Muscle of arm (tissue), 1 donor: ENCODE measurements at regions not wholly inside any gene's neighbourhood (a gene's known extent, or its start where the extent isn't known, plus 50 kb on each side); places are given as distances from the start of the nearest gene placed in this dataset.

ENCODE experiments used
- DNase-seq: peaks from one replicate; pipeline ENCODE4 v3.0.0-alpha.2; 2013

DNA sequence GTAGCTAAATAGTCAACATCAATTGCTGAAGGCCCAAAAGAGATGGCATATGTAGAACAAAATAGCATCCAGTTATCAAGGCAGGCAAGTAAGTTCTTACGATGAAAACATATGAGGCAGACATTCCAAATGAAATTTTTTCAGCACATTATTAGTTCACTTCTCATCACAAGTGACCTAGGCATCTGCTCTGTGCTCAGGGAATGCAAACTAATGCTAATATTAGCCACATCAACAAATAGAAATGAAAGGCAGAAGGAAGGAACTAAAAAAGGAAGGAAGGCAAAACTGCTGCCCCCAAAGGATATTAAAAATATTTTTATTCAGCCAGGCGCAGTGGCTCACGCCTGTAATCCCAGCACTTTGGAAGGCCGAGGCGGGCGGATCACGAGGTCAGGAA, 51.2 kb upstream of the ROCK1 start:
- no peak for DNase-seq

DNA sequence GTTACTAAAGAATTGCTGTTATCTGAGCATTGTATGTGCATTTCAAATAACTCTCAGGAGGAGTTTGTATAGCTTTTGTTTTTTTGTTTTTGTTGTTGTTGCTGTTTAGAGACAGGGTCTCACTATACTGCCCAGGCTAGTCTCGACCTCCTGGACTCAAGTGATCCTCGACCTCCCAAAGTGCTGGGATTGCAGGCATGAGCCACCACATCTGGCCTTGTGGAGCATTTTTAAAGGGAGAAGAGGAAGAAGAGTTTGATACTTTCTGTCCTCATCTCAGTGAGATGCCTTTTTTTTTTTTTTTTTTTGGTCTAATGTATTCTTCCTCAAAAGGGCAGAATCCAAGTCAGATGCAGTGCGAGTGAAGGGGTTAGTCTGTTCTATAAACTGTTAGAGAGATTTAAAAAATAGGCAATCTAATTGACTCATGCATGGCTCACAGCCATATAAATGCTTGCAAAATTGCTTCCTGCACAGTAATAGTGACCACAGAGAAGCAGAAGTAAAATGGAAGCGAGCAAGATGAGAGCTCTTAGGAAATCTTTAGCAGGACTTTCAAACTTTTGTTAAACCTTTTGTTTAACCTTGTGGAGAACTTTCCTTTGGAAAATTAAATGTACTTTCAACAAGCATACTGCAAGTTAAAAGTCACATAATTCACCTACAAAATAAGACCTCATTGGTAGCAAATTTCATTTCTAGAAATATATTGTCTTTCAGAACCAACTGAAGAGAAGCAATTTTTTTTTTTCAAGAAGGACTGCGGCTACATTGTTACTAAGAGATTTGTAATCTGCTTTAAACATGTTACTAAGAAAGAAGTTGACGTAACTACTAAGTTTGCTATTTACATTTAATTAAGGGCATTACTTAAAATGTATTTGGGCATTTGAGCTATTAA, 52.3 kb upstream of the ROCK1 start:
- DNase-seq: peak; percentile 25

DNA sequence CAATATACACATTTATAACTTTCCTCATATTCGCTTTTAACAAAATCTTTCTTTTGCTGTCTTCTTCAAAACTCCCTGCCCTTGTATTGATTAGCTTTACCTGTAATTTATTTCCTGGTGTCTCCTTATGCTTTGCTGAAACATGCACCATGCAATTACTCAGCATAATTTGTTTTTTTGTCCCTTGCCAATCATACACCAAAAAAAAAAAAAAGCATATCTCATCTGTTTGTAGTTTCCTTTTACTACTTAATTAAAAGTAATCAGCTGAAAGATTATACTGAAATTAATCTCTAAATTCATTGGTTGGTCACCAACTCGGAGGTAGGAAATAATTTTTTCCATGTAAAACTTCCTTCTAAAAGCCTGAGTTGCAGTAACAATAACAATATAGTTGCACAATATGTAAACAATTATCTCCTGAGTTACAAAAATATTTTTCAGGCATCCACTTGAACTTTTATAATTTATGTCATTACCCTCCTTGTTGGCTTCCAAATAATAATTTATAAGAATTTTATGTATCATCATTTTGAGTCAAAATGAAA, 53.0 kb upstream of the ROCK1 start:
- no peak for DNase-seq

- DNase-seq: no peak
These were observed 56.2 kb upstream of the ROCK1 start for GRCh38 chr18:21167641-21168377.

DNA sequence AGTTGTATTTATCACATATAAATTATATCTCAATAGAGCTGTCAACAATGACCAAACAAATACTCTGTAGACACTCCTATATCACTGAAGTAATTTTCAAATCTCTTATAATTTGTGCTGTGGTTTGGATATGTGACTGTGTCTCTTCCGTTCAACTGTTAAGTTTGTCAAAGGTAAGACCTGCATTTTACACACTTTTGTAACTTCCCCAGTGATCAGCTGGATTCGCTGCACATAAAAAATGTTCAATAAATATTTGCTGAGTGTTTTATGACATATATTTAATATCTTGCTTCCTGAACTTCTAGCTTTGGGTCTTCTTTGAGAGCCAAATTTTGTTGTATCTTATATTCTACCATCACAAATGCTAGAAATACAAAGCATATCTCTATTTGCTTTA, 57.3 kb upstream of the ROCK1 start:
- no peak for DNase-seq

- DNase-seq: no peak
These were observed 64.2 kb upstream of the GREB1L start for GRCh38 chr18:21177822-21178221.

GRCh38 chr18:21179590-21180220, 62.3 kb upstream of the GREB1L start:
- peak; percentile 67 for DNase-seq

DNA sequence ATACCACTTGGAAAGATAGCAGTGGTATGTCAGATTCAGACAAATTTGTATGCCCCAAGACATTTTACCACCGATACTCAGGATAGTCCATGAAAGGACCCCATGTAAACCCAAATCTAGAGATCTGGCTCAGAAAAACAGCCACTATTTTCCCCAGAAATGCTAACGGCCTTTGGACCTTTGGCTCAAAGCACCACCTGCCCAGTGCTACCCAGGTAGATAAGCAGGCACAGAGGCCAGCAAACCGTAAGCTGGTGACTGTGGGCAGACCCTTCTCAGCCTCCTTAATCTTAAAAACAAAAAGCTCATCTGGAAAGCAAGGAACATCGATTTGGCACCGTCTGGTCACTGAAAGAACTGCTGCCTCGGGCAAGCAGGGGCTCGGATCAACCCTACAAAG, 61.4 kb upstream of the GREB1L start:
- no peak for DNase-seq

DNA sequence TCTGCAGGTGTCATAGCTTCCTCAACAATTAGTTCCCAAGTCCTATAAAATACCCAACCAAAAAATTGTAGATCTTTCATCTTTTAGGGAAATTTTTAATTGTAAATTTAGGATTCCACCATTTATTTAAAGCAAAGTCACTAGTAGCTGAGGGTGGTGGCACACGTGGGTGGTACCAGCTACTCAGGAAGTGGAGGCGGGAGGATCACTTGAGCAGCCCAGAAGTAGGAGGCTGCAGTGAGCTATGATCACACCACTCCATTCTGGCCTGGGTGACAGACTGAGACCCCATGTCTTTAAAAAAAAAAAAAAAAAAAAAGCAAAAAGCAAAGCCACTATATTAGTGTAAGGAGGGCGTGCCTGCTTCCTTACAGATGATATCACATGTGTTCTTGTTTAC, 60.3 kb upstream of the GREB1L start:
- no peak for DNase-seq

DNA sequence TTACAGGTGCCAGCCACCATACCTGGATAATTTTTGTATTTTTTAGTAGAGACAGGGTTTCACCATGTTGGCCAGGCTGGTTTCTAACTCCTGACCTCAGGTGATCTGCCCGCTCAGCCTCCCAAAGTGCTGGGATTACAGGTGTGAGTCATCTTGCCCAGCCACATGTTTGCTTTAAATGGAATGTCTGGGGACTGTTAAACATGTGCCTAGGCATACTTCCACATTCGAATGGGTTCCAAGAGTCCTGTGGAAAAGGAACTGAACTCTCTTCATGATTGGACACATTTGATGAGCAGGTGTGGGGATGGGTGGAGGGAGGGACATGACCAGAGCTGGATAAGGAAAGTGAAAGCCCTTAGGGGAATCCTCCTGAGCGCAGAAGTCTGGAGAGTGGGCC, 58.4 kb upstream of the GREB1L start:
- no peak for DNase-seq

DNA sequence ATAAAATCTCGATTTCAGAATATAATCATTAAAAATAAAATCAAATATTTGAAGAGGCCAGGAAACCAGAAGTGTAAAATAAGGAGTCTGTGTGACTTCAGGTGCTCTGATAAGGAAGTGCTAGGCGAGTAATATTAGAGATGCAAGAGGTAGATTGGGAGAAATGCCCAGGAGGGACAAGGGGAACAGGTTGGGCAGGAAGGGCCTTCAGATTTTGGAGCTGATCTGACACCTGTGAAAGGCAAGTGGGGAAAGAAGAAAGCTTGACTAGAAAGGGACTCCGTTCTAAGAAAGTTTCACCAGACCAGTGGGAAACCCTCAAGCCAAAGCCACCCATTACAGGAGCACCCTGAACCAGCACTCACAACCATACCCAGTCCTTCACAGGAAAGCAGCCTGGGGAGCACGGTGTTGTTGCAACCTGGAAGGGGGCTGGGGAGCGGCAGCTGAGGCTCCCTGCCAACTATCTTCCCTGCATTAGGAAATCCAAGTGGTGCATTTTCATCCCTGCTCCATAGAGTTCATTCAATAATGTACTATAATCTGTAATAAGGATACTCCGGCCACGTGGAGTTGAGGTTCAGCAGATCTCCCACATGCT, 57.5 kb upstream of the GREB1L start:
- no peak for DNase-seq

- DNase-seq: no peak
These were observed 54.1 kb upstream of the GREB1L start for GRCh38 chr18:21187886-21188285.

GRCh38 chr18:21191596-21192307, 50.3 kb upstream of the GREB1L start:
- DNase-seq: no peak
